Panc1 (cell line): ENCODE measurements at regions not wholly inside any gene's neighbourhood (a gene's known extent, or its start where the extent isn't known, plus 50 kb on each side); places are given as distances from the start of the nearest gene placed in this dataset.

Experiments used
- ATAC-seq: fragments of 200-7000 bp; cut with Tn5 transposase; 2 replicates; pipeline ENCODE4 v1.9.1; 2020; ENCODE audit warnings: mild to moderate bottlenecking, moderate library complexity
- BruUV-seq: library from RNA; stranded (reverse); fragments of 400-500 nt; replicated peaks from 2 replicates; lab custom pipeline; 2021; lab: Mats Ljungman, UMichigan
- CTCF ChIA-PET: fragments of 300-600 bp; sonication (Branson Sonifier 250); formaldehyde crosslinking; loops from one replicate; lab custom pipeline; 2022; ENCODE audit warnings: antibody characterized with exemption; lab: Charles Lee
- POLR2A ChIA-PET: fragments of 300-600 bp; sonication (Branson Sonifier 250); formaldehyde crosslinking; loops from one replicate; lab custom pipeline; 2022; ENCODE audit warnings: antibody characterized with exemption; lab: Charles Lee
- DNase-seq: peaks from one replicate; pipeline ENCODE4 v3.0.0-alpha.2; 2010; ENCODE audit warnings: low read depth, low spot score
- H3K27ac ChIP-seq: 2 replicates; pipeline ENCODE4 v1.5.1; 2011; ENCODE audit warnings: mild to moderate bottlenecking, low read length, inconsistent platforms
- H3K27me3 ChIP-seq: fragments of 200-500 bp; sonication (Bioruptor generic); 2 replicates; pipeline ENCODE4 v1.6.0; 2014; ENCODE audit warnings: low read length, inconsistent platforms; ENCODE audit not compliant: control insufficient read depth, insufficient read depth
- H3K36me3 ChIP-seq: fragments of 200-500 bp; sonication (Bioruptor generic); 2 replicates; pipeline ENCODE4 v1.5.1; 2014; ENCODE audit warnings: inconsistent platforms, mild to moderate bottlenecking, low read length, moderate library complexity; ENCODE audit not compliant: control insufficient read depth, insufficient read depth
- H3K4me1 ChIP-seq: 2 replicates; pipeline ENCODE4 v1.5.1; 2011; ENCODE audit warnings: inconsistent platforms, mild to moderate bottlenecking, low read length, moderate library complexity; ENCODE audit not compliant: control insufficient read depth, insufficient read depth
- H3K4me3 ChIP-seq, 2 experiments: 2 replicates each; pipeline ENCODE4 v1.5.1; 2011 to 2012; ENCODE audit warnings: low read depth in 2 of 2, low read length in 2 of 2, mild to moderate bottlenecking in 2 of 2, inconsistent platforms in 1 of 2, moderate library complexity in 1 of 2
- H3K9me3 ChIP-seq: fragments of 200-500 bp; sonication (Bioruptor generic); 2 replicates; pipeline ENCODE4 v1.5.1; 2014; ENCODE audit warnings: low read depth, mild to moderate bottlenecking, inconsistent platforms, low read length, moderate library complexity; ENCODE audit not compliant: control insufficient read depth, insufficient read depth
- POLR2AphosphoS5 ChIP-seq: IDR thresholded peaks from 2 replicates; pipeline ENCODE4 v1.6.1; 2012; ENCODE audit warnings: mild to moderate bottlenecking, low read depth, low read length, moderate library complexity
- SIN3A ChIP-seq: IDR thresholded peaks from 2 replicates; pipeline ENCODE4 v1.6.1; 2012; ENCODE audit warnings: low read depth, mild to moderate bottlenecking, low read length, moderate library complexity, borderline replicate concordance; ENCODE audit not compliant: insufficient read depth
- TCF7L2 ChIP-seq: IDR thresholded peaks from 2 replicates; pipeline ENCODE4 v1.6.1; 2011; ENCODE audit warnings: mild to moderate bottlenecking, low read depth, low read length, inconsistent platforms
- in situ Hi-C: cut with HindIII; loops from 2 replicates; pipeline ENCODE4 v1.10.0; 2016; ENCODE audit warnings: low sequenced_read_pairs, low pct_unique_long_range_greater_than_20kb
- intact Hi-C: fragments of 100-400 bp; cut with micrococcal nuclease; formaldehyde crosslinking; loops from one replicate; pipeline ENCODE4 v1.10.0; 2022; ENCODE audit not compliant: unreplicated experiment
- TF ChIP-seq, protein P1 (sequence below), 2 experiments: IDR thresholded peaks; 2 replicates each; pipeline ENCODE4 v1.6.1; 2011 to 2012; ENCODE audit warnings: low read depth in 2 of 2, control low read depth in 1 of 2, low read length in 1 of 2, mild to moderate bottlenecking in 1 of 2, moderate library complexity in 1 of 2; ENCODE audit not compliant: insufficient read depth in 1 of 2
- TF ChIP-seq, protein P2 (sequence below): fragments of 450-650 bp; IDR thresholded peaks from 2 replicates; pipeline ENCODE4 v1.5.1; 2017; ENCODE audit warnings: mild to moderate bottlenecking

DNA sequence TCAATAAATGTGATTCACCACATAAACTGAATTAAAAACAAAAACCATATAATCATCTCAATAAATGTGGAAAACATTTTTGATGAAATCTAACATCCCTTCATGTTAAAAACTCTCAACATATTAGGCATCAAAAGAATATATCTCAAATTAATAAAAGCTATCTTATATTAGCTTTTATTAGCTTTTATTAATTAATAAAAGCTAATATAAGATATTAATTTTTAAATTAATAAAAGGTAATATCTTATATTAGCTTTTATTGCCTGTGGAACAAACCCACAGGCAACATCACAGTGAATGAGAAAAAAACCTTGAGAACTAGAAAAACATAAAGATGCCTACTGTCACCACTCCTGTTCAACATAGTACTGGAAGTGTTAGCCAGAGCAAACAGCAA is 338.9 kb upstream of the GRIA1 start:
- POLR2A ChIA-PET = no interaction called here
- Histone ChIP-seq H3K27ac (no peak overlapping the region), H3K4me1 (no peaks in the 10 kb centered on the region), H3K9me3 (no peaks in the 10 kb centered on the region), H3K27me3 (no peaks in the 10 kb centered on the region), H3K4me3 (no peak overlapping the region), H3K36me3 (no peaks in the 10 kb centered on the region)
- no peak for ATAC-seq
- TF ChIP-seq TCF7L2 (no peak), POLR2AphosphoS5 (no peak), SIN3A (no peak)
- TF ChIP-seq, protein P1, sequence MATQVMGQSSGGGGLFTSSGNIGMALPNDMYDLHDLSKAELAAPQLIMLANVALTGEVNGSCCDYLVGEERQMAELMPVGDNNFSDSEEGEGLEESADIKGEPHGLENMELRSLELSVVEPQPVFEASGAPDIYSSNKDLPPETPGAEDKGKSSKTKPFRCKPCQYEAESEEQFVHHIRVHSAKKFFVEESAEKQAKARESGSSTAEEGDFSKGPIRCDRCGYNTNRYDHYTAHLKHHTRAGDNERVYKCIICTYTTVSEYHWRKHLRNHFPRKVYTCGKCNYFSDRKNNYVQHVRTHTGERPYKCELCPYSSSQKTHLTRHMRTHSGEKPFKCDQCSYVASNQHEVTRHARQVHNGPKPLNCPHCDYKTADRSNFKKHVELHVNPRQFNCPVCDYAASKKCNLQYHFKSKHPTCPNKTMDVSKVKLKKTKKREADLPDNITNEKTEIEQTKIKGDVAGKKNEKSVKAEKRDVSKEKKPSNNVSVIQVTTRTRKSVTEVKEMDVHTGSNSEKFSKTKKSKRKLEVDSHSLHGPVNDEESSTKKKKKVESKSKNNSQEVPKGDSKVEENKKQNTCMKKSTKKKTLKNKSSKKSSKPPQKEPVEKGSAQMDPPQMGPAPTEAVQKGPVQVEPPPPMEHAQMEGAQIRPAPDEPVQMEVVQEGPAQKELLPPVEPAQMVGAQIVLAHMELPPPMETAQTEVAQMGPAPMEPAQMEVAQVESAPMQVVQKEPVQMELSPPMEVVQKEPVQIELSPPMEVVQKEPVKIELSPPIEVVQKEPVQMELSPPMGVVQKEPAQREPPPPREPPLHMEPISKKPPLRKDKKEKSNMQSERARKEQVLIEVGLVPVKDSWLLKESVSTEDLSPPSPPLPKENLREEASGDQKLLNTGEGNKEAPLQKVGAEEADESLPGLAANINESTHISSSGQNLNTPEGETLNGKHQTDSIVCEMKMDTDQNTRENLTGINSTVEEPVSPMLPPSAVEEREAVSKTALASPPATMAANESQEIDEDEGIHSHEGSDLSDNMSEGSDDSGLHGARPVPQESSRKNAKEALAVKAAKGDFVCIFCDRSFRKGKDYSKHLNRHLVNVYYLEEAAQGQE (IDR thresholded peaks at IDR 0.05; ENCODE audit: insufficient read depth in 1 of 2, low read depth in 2 of 2, low read length in 1 of 2) = no peak
- TF ChIP-seq, protein P2, sequence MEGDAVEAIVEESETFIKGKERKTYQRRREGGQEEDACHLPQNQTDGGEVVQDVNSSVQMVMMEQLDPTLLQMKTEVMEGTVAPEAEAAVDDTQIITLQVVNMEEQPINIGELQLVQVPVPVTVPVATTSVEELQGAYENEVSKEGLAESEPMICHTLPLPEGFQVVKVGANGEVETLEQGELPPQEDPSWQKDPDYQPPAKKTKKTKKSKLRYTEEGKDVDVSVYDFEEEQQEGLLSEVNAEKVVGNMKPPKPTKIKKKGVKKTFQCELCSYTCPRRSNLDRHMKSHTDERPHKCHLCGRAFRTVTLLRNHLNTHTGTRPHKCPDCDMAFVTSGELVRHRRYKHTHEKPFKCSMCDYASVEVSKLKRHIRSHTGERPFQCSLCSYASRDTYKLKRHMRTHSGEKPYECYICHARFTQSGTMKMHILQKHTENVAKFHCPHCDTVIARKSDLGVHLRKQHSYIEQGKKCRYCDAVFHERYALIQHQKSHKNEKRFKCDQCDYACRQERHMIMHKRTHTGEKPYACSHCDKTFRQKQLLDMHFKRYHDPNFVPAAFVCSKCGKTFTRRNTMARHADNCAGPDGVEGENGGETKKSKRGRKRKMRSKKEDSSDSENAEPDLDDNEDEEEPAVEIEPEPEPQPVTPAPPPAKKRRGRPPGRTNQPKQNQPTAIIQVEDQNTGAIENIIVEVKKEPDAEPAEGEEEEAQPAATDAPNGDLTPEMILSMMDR = no peak
- intact Hi-C loops (no loop called here), in situ Hi-C loops (no loop called here)
- no TSS peak for BruUV-seq
- CTCF ChIA-PET = interaction anchor here (0.6 kb wide), 1 partner anchor 180 kb away, joined by 4 read pairs; no protein-coding TSS in a partner anchor
- no peak for DNase-seq

DNA sequence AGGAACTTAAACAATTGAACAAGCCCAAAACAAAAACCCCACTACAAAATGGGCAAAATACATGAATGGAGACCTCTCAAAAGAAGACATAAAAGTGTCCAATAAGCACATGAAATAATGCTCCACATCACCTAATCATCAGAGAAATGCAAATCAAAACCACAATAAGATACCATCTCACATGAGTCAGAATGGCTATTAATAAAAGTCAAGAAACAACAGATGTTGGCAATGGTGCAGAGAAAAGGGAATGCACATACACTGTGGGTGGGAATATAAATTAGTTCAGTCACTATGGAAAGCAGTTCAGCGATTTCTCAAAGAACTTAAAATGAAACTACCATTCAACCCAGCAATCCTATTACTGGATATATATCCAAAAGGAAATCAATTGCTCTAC is 337.4 kb upstream of the GRIA1 start:
- ChIA-PET POLR2A (no interaction called here), CTCF (no interaction called here)
- no peaks in the 10 kb centered on the region for H3K36me3 ChIP-seq
- intact Hi-C loops = no loop called here
- no peak for TF ChIP-seq POLR2AphosphoS5
- no peak for TF ChIP-seq TCF7L2
- no peak for TF ChIP-seq SIN3A
- TF ChIP-seq, protein P1 (IDR thresholded peaks at IDR 0.05; ENCODE audit: insufficient read depth in 1 of 2, low read depth in 2 of 2, low read length in 1 of 2) = no peak
- TF ChIP-seq, protein P2 = no peak
- H3K27me3 ChIP-seq = no peaks in the 10 kb centered on the region
- no TSS peak for BruUV-seq
- no peak overlapping the region for H3K27ac ChIP-seq
- no peaks in the 10 kb centered on the region for H3K4me1 ChIP-seq
- in situ Hi-C loops = no loop called here
- H3K4me3 ChIP-seq = no peak overlapping the region
- ATAC-seq (no peak), DNase-seq (no peak)
- H3K9me3 ChIP-seq = no peaks in the 10 kb centered on the region
